ENCODE measurements at regions not wholly inside any gene's neighbourhood (a gene's known extent, or its start where the extent isn't known, plus 50 kb on each side); places are given as distances from the start of the nearest gene placed in this dataset.
"Not testable (repeated sequence)": the region's sequence is repeated elsewhere in the genome, so short reads cannot be mapped to it uniquely, and the experiment has no call there.

DNA sequence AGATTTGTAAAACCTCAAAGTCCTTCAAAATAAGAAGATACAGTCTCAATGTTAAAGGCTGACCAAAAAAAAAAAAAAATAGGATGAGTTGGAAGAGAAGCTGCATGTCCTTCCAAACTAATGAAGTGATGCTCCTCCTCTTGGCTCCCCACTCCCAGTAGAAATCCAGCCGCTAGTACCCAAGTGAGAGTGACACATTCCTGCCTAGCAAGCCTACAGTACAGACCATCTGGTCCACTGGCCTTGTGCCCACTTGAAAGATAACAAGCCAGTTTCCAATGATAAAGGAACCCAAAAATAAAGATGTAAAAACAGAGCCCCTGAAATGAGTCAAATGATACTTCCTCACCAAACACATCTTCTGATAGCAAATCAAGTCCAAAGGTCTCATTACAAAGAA, 258.7 kb upstream of the NSMCE3 start:
- intact Hi-C loops (cut with DNase I) = no loop called here
- no peak for ATAC-seq
- no peak for DNase-seq (ENCODE audit: low spot score)

DNA sequence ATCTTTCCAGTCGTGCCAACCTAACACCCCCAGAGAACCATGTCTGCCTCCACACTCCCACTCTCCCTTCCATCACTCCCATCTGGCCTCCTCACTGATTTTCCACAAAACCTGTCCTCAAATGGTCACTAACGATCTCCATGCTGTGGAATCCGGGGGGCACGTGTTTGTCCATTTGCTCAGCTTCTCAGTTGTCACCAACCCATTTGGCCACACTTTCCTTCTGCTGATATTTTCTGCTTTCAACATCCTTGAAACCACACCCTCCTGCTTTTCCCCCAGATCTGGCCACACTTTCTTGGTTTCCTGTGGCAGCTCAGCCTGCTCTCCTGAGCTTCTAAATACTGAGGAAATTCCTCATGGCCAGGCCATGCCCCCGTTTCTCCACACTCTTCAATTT, 257.2 kb upstream of the NSMCE3 start:
- intact Hi-C loops (cut with DNase I) = no loop called here
- no peak for DNase-seq (ENCODE audit: low spot score)

DNA sequence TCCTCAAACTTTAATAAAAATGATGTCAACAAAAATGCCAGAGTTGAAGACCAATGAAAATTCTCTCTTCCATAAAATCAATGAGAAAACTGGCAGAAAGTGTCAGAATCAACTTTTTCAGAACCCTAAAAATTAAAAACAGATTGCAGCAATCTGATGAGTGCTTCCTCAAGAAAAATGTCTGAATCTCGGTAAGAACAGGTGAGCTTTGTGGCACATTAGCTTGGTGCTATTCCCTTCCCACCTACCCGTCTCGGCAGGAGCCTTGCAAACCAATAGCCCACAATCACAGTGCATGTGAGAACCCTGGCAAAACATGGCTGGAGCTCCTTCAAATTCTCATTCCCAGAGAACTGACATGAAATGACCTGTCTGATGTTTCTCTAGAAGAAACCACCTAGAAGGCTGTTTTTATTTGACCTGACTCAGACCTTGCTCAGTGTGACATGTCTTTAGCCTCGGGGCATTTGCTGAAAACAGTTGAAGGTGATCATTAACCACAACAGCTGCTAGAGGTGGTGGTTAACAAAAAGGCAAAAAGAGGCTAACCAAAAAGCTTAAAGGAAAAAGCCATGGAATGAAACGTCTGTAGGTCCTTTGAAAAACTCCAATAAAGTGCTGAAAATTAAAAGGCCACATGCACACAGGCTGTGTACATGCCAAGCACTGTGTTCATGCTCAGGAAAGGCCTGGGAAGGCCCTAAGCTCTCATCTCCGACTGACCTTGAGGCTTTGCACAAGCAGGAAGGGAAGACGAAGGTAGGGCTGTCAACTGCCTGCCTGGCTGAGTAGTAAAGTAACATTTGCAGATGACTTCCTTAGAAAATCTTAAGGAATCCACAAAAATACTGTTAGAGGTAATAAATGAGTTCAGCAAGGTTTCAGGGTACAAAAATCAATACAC, 253.0 kb upstream of the NSMCE3 start:
- ATAC-seq (no peak), DNase-seq (ENCODE audit: low spot score) (no peak)
- intact Hi-C loops (cut with DNase I) = no loop called here

More for the DNA sequence above, 257.2 kb upstream of the NSMCE3 start:
- no peak for ATAC-seq

DNA sequence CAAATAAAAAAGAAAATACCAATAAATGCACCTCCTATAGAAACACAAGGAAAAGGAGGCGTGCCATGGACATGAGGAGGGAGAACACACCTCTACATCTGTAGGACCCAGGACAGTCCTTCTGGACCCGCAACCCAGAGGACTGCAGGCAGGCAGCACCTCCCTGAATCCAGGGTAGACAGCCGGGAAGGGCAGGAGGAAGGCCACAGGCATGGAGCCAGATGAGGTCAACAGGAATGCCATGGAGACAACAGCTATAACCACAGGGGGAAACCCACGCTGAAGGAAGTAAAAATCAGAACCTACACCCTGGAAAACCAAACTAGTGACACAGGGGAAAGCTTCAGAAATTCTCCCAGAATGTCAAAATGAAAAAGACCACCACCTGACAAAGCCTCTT, 248.8 kb upstream of the NSMCE3 start:
- no peak for DNase-seq (ENCODE audit: low spot score)
- ATAC-seq = no peak
- intact Hi-C loops (cut with DNase I) = no loop called here

DNA sequence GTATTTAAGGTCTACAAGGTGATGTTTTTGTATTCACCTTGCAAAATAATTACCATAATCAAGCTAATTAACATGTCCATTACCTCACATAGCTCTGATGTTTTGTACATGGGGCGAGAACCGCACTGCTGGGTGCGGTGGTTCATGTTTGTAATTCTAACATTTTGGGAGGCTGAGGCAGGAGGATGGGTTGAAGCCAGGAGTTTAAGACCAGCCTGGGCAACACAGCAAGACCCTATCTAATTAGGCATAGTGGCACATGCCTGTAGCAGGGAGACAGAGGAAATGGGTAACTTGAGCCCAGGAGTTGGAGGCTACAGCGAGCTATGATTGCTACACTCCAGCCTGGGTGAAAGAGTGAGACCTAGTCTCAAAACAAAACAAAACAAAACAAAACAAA, 248.2 kb upstream of the NSMCE3 start:
- intact Hi-C loops (cut with DNase I) = no loop called here

DNA sequence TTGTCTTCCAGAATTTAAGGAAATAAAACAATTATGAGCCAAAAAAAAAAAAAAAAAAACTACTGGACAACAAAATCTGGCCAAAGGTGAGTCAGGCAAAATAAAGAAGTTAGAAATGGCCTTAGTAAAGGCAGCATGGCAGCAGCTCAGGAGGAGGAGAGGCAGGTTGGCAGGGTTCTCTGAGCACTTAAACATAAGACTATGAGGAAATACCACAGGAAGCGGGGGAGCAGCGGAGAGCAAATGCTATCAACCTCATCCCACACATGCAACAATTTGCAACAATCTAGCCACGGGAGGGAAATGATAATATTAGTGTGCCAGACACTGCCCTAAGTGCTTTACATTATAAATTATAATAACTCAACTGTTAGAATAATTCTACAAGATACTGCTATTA, 247.3 kb upstream of the NSMCE3 start:
- intact Hi-C loops (cut with DNase I) = no loop called here
- ATAC-seq (no peak), DNase-seq (ENCODE audit: low spot score) (no peak)

More for the DNA sequence above, 248.2 kb upstream of the NSMCE3 start:
- no peak for ATAC-seq
- no peak for DNase-seq (ENCODE audit: low spot score)

DNA sequence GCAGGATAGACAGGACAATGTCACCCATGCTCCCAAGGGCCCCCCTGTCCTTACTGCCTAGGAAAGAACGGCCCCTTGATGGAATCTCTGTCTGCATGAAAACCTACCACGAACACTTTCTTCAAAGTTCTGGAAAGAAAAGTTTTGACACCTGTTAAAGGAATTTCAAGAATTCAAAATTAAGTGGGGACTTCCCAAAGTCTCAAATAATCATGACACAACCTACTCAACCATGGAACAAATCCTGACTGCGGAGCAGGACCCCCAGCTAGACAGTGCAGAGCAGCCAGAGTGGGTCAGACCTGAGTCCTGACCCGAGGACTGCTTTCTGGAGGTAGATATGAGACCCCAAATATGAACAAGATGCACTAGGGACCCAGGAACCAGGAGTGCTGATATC, 245.3 kb upstream of the NSMCE3 start:
- ATAC-seq = no peak
- intact Hi-C loops (cut with DNase I) = no loop called here

DNA sequence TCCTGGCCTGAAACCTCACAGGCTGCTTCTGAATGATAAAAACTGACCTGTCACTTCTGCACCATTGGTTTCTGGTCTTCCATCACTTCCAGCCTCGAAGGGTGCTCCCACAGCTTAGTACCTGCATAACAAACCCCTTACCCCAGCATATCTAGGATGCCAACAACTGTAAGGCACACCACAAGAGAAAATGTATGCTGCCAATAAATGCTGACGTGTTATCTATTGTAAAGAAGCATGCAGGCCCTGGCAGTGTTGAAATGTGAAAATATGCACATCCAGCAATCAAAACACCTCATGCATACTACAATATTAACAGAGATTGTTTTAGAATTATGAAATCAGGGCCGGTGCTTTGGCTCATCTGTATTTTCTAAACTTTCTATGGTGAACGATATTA, 242.0 kb upstream of the NSMCE3 start:
- intact Hi-C loops (cut with DNase I) = no loop called here
- DNase-seq (ENCODE audit: low spot score) = no peak
- ATAC-seq = no peak

More for the DNA sequence above, 245.3 kb upstream of the NSMCE3 start:
- no peak for DNase-seq (ENCODE audit: low spot score)

DNA sequence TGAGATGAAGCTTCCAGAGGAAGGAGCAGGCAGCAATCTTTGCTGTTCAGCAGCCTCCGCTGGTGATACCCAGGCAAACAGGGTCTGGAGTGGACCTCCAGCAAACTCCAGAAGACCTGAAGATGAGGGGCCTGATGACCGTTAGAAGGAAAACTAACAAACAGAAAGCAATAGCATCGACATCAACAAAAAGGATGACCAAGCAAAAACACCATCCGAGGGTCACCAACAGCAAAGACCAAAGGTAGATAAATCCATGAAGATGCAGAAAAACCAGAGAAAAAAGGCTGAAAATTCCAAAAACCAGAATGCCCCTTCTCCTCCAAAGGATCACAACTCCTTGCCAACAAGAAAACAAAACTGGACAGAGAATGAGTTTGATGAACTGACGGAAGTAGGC, 235.9 kb upstream of the NSMCE3 start:
- ATAC-seq; DNase-seq (ENCODE audit: low spot score); intact Hi-C loops (cut with DNase I): not testable (repeated sequence)

DNA sequence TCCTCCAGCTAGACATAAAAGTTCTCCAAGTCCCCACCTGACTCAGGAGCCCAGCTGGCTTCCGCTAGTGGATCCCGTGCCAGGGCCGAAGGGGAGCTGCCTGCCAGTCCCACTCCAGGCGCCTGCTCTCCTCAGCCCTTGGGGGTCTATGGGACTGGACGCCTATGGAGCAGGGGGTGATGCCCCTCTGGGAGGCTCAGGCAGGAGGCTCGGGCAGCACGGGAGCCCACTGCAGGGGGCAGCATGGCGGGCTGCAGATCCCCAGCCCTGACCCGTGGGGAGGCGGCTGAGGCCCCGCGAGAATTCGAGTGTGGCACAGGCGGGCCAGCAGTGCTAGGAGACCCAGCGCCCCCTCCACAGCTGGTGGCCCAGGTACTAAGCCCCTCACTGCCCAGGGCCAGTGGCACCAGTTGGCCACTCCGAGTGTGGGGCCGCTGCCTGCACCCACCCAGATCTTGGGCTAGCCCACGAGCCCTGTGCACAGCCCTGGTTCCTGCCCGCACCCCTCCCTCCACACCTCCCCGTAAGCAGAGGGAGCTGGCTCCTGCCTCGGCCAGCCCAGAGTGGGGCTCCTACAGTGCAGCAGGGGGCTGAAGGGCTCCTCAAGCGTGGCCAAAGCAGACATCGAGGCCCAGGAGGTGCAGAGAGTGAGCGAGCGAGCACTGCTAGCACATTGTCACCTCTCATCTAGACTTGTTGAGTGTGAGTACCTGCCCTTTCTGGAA, 221.3 kb upstream of the NSMCE3 start:
- intact Hi-C loops (cut with DNase I) = no loop called here
- ATAC-seq = no peak
- no peak for DNase-seq (ENCODE audit: low spot score)

DNA sequence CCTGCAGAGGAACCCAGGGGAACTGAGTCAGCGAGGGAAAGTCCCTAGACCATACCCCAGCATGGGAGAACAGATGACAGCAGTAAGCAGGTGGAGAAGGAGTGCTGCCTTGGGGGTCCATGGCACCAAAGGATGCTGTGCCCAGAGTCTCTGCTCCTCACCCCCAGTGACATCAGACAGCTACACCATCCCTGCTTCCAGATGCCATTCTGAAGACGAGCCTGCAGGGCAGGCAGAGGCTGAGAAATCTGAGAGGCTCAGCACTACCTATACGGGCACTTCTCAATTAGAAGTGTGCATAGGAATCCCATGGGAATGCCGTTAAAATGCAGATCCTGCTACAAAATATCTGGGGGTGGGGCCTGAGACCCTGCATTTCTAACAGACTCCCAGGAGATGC, 211.3 kb upstream of the NSMCE3 start:
- no peak for DNase-seq (ENCODE audit: low spot score)
- intact Hi-C loops (cut with DNase I) = no loop called here
- no peak for ATAC-seq

DNA sequence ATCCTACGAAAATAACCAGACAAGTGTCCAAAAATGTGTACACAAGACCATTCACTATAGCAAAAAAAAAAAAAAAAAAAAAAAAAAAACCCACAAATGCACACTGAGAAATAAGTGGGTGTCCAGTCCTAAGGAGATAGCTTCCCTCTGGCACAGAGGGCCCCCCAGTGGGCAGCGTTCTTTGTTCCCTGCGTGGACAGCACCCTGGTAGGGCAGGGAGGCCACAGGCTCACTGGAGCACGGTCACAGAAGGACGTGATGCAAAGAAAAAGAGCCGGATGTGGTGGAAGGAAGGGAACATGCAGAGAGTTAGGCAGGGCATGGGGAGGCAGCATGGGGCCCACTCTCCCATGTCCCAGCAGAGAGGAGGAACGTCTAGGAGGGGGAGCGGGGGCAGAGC, 210.7 kb upstream of the NSMCE3 start:
- intact Hi-C loops (cut with DNase I) = no loop called here
- no peak for ATAC-seq
- DNase-seq (ENCODE audit: low spot score) = no peak

DNA sequence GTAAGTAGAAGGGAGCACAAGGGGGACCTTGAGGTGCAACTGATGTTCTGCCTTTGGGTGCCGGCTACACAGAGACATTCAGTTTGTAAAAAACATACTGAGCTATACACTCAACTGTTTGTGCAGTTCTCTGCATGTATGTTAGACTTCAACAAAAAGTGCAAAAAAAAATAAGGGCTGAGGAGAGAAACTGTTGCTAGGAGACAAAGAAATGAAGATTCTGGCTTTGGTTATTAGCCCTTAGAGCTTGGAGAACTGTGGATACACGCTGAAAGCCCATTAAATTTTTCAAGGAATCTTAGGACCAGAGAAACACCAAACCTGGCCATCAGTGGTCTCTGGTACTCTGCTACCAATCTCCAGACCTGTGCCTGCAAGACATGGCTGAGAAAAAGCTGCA, 207.6 kb upstream of the NSMCE3 start:
- intact Hi-C loops (cut with DNase I) = no loop called here
- DNase-seq (ENCODE audit: low spot score) = no peak
- no peak for ATAC-seq

DNA sequence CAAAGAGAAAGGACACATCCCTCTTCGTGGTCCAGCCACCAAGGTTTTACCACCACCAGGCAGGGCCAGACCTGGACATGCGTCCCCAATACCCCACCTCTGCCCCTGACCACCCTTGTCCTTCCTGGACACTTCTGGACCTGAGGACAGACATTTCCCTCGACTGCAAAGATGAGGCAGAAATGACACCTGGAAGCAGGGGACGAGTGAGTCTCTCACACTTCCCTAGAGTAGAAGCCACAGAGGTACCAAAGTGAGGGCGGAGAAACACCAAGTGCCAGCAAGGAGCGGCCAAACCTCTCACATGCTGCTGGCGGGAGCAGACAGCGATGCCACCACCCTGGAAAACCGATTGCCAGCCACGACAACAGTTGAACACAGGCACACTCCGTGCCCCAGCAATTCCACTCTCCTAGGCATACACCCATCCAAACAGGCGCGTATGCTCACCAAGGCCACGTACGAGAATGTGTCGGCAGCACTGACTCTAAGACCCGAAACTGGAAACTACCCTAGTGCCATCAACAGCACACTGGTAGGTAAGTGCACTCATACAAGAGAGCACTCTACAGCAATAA, 207.0 kb upstream of the NSMCE3 start:
- intact Hi-C loops (cut with DNase I) = no loop called here
- DNase-seq (ENCODE audit: low spot score) (no peak), ATAC-seq (no peak)

DNA sequence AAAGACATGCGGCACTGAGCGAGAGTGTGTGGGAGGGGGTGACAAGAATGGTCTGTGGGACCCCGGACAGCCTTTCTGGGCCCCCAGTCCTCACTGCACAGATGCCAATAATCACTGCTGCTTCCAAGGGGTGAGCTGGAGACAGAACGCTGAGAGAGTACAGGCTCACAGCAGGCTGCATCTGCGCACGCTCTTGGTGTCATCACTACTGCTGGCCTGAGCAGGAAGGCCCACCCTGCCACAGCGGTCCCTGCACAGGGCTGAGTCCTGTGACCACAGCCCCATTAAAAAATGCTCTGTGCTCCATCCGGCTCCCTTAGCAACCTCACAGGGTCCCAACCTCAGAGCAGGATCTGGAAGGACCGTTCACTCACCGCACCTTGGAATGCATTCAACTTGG, 205.5 kb upstream of the NSMCE3 start:
- intact Hi-C loops (cut with DNase I) = no loop called here

DNA sequence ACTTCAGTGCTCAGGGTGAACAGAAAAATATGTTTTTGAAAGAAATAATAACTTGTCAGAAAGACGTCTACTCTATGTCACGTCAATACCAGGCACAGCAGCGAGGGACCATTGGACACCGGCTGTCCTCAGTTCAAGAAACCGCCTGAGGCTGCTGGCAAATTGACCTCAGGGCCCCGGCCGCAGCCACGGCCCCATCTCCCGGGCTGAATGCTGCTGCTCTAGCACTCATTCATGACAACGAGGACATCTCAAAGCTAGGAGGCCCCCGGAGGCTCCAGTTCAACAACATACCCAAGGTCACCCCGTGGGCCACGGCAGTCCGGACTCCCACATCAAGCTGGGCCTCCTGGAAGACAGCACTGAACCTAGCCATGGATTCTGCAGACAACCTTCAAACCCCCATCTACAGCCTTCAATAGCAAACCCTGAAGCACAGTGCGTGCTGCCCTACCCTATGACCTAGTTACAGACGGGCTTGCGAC, 204.0 kb upstream of the NSMCE3 start:
- intact Hi-C loops (cut with DNase I) = no loop called here
- DNase-seq (ENCODE audit: low spot score) = no peak
- ATAC-seq = no peak

More for the DNA sequence above, 205.5 kb upstream of the NSMCE3 start:
- DNase-seq (ENCODE audit: low spot score) (no peak), ATAC-seq (no peak)

DNA sequence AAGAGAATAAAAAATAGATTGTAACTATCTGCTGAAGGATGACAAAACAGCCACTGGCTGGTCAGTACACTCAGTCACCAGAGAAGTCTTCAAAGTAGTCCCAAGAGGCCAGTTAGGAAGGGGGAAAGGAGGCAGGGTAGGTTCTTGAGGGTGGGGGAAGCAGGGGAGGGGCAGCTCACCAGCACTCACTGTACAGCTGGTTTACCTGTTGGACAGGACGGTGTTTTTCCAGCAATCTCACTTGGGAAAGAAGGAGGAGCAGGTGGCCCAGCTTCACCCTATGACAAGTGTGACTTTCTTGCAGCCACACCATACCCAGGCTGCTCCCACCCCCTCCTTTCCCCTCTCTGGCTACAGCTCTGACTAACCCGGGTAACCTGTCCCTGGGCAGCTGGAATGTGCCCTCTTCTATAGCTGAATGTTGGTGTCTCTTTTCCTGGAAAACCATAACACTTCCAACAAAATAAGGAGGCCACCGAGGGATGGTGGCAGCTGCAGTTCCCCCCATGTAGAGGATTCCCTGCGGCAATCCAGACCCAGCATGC, 203.4 kb upstream of the NSMCE3 start:
- intact Hi-C loops (cut with DNase I) = no loop called here
- ATAC-seq = no peak

DNA sequence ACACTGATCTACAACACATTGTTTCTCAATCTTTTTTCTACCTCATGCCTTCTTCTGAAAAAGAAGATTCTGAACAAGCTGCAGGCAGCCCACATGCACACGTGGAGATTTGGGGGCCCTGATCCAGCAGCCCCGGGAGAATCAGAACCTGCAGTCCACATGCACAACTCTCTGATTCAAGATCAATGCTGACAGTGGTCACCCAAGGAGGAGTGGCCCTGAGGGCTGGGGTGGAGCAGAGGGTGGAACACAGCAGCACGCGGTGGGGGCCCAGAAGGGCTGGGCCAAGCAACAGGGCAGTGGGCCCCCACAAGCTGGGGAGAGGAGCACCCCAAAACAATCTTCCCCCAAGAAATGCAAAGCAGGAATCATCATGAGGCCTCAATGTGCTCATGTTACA, 202.1 kb upstream of the NSMCE3 start:
- intact Hi-C loops (cut with DNase I) = no loop called here
- ATAC-seq (no peak), DNase-seq (ENCODE audit: low spot score) (no peak)

More for the DNA sequence above, 203.4 kb upstream of the NSMCE3 start:
- DNase-seq (ENCODE audit: low spot score) = no peak

DNA sequence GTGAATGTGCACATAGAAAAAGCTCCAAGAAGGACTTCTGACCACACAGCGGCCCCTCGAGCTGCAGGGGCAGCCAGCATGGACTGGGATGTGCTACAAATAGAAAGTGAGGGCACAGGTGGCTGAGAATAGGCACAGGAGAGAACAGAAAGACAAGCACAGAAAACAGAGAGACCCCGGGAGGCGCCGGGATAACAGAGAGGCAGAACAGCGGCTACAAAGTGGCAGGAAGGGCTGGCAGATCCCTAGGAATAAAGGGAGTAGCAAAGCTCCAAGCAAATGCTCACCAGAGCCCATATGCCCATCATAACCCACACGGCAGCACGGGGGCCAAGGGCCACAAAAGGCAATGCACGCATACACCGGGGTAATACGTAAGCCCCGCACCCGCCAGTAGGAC, 201.7 kb upstream of the NSMCE3 start:
- intact Hi-C loops (cut with DNase I) = no loop called here
- no peak for DNase-seq (ENCODE audit: low spot score)
- ATAC-seq = no peak

DNA sequence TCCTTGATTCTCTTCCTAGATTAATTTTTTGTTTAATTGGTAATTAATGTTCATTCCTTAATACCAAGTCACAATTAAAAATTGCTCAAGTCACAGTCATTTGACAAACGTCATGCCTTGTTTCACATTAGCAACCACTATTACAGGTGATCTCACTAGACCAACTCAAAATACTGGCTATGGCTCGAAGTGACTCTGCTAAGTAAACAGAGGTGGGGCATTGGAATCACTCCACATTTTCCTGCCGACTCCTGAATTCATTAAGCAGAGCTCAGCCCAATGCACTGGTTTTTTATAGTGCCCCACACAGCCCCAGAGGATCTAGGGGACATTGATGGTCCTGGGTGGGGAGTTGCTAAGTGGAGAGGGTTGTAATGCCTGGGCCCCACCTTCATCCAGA, 201.2 kb upstream of the NSMCE3 start:
- intact Hi-C loops (cut with DNase I) = no loop called here
- no peak for DNase-seq (ENCODE audit: low spot score)
- ATAC-seq = no peak

Data from sciatic nerve (tissue), 2 donors.